HG03558 (cell line): ENCODE measurements at regions not wholly inside any gene's neighbourhood (a gene's known extent, or its start where the extent isn't known, plus 50 kb on each side); places are given as distances from the start of the nearest gene placed in this dataset.

Source experiments
- ATAC-seq: cut with Tn5 transposase; IDR thresholded peaks from one replicate; pipeline ENCODE4 v1.9.1; 2021; ENCODE audit warnings: moderate number of reproducible peaks; ENCODE audit not compliant: unreplicated experiment; ENCODE audit errors: extremely low read depth

DNA sequence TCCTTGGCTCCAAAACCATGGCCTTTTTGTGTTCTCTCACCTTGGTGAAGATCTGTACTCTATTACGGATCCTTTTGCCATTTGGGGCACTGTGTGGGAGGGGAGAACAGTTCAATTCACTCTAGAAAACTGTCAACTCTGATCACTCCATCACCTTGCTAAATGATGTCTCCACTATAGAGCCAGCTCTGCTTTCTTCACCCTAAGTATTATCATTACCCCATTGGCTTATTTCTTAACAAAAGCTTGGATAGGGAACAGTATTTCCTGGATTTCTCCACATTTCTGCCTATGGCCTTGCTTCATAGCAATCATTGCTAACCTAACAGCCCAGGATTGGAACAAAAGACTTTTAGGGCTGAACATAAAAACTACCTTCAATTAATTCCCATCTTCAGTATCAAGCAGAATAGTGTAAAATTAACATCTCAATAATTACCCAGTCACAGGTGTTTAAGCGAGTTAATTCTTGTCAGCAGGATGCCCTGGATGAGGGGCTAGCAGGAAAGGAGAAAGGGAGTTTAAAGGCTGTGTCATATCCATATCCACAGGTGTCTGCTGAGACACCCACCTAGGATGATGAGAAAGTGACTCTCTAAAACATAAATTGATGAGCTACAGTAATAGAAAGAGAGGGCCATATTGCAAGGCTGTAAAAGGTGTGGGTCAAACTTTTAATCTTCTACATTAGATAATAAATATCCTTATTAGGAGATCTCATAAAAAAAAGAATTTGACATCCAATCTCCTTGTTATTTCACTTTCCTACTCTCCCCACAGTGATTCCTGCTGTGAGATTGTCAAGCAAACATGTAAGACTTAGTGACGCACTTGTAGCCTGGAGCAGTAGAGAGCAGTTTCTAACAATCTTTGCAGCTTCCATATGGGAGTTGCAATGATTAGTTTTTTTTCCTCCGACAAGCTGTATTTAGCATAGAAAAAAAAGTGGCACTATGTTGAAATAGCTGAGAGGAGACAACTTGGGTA lies 589.5 kb upstream of the NXPH2 start:
- ATAC-seq = no peak

DNA sequence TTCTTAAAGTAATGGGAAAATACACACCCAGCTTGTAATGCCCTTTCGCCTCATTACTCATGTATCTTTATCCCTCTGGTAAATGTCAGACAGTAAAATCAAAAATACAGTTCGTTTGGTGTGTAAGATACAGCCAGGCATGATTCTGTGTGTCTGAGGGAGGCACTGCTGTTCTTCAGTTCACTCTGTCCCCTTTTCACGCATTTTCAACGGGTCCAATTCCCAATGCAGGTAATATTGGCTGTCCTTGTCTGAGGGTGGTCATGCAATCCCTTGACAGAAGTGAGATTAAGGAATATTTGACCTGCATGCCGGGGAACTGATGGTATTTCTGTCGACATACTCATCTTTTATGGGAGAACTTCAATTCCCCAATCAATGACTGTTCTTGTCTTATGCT lies 587.2 kb upstream of the NXPH2 start:
- no peak for ATAC-seq

DNA sequence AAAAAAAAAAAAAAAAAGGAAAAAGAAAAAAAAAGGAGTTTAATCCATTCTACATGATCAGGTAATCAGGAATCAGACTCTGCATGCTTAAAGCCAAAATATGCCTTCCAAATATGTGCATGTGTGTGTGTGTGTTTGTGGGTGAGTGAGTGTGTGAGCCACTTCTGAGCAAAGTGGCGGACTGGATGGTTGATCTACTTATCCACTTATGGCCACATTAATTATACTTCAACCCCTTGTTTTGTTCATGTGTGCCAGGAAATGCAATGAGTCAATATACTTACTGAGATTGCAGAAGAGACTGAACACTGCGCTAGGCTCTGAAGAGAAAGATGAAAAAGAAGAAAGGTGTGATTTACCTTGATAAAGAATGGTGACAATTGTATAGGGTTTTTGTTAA lies 586.5 kb upstream of the NXPH2 start:
- no peak for ATAC-seq

DNA sequence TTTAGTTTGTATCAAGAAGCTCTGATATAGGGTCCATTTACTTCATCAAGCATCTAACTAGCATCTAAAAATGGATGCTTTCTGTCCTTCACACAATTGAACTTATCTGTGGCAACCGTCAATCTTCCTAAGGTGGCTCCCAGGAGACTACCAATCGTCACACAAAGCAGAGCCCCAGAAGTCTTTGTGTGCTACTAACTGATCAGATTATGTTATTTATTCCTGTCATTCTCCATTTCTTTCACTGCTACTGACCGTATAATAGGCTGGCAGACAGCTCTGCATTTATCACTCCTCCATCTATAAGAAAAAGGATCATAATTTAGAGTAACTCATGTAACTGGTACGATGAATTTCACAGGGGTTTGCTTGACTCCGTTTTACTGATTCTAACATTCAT lies 585.0 kb upstream of the NXPH2 start:
- no peak for ATAC-seq

DNA sequence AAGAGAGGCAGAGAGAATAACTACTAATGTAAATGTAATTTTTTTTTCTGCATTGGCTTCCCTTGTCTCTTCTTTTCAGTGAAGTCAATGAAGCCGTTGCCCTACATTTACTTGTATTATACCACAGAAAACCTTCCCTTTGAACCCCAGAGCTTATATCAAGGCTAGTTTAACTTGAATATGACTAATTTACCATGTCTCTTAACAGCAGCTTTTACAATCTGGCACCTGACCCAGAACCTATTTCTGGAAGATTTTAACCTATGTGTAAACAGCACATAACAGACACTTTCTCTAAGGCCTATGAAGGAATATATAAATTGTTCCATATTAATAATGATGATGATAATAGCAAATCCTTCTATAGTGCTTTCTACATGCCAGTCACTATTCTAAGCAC lies 580.5 kb upstream of the NXPH2 start:
- no peak for ATAC-seq

DNA sequence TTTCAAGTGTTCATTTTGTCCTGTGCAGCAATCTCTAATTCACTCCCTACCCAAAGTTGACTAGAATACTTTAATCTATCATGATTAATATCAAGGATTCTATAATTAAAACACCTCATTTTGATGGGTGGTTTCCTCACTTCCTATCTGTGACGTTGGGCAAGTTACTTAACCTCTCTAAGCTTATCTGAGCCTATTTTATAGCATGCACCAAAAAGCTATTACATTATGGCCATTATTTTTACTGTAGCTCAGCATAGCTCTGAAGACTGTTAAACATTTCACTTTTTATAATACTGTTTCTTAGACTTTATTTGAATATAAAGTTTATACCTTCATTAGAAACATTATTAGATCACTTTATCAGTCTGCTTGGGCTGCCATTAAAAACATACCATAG lies 579.6 kb upstream of the NXPH2 start:
- no peak for ATAC-seq

DNA sequence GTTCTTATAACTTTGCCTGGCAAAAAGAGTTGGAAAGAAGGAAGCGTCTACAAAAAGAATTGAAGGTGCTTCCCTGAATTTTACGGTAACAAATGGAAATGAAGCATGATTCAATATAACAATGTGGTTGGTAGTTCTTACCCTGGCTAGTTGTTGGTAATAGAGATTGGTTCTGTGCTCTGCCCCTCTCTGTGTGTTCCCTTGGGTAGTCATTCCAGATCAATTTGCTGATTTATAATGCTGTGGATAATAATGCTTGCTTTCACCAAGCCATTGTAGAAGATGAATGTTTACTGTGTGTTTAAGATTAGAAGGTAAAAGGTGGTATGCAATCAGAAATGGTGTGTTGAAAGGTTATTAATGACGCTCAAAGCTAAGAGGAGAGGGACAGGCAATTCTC lies 577.8 kb upstream of the NXPH2 start:
- ATAC-seq = no peak

DNA sequence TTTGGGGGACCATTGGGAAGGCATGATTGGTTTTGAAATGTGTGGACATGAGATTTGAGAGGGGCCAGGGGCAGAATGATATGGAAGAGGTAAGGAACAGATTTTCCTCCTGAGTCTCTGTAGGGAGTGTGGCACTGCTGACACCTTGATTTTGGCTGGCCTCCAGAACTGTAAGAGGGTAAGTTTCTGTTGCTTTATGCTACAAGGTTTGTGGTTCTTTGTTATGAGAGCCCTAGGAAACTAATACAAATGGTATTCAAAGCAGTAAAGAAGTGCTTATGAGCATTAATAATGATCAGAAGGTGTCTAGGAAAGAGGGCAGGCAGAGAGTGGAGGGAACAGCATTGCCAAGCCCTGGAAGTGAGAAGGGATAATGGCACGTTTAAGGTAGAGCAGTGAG lies 574.3 kb upstream of the NXPH2 start:
- ATAC-seq = no peak

DNA sequence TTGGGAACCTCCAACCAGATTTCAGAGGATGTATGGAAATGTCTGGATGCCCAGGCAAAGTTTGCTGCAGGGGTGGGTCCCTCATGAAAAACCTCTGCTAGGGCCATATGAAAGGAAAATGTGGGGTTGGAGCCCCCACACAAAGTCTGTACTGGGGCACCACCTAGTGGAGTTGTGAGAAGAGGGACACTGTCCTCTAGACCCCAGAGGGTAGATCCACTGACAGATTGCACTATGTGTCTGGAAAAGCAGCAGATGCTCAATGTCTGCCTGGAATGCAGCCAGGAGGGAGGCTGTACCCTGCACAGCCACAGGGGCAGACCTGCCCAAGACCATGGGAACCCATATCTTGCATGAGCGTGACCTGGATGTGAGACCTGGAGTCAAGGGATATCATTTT lies 573.7 kb upstream of the NXPH2 start:
- ATAC-seq = no peak

DNA sequence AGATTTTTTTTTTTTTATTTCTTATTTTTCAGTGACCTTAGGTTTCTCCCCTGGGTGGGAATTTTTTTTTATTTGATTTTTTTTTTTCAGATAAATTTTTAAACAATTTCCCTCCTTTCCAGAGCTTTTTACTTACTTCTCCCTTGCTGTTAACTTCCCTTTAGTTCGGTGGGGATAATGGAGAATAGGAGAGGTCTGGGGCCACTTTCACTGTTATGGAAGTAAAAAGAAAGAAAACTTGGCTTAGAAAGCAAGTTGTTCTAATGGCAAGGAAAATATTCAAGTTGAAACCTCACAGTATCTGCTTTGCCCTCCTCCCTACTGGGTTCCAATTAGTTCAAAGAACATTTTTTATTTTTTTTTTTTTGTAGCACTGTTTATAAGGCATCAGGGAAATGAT lies 537.1 kb upstream of the NXPH2 start:
- ATAC-seq = no peak

DNA sequence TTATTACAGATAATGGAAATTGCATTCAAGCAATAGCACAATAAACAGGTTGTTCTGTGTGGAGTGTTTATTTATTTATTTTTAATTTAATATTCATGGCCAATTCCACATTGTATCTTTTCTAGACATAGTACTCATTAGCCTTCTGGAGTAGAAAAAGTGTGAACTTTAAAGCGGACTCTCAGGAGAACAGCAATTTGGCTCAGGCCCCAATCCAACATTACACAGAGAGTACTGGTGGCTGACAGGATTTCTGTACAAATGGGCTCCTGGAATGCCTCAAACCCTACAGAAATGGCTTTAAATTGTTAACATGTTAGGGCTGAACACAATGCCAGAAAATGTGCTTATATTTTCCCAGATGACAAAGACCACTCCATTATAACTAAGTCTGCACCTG lies 533.9 kb upstream of the NXPH2 start:
- no peak for ATAC-seq

DNA sequence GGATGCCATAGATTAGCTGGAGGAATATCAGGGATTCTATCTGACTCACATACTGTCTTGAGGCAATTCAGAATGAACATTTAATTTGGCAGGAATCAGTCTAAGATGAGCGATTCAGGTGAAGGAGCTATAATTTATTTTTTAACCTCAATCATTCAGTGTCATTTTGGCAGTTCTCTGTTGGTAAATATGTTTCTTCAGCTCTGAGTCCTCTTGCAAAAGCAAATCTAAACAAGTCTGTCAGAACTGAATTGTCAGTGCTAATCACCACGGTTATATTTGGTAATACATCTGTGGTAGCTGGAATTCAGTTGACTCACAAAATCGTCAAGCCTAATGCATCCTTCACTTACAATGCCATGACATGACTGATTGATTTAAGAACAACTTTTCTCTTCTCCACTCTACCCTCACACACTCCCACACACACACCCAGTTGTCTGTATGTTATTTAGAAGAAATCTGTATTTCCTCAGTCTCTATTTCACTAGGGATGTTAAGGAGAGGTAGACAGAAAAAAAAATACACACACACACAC lies 516.6 kb upstream of the NXPH2 start:
- ATAC-seq = no peak

DNA sequence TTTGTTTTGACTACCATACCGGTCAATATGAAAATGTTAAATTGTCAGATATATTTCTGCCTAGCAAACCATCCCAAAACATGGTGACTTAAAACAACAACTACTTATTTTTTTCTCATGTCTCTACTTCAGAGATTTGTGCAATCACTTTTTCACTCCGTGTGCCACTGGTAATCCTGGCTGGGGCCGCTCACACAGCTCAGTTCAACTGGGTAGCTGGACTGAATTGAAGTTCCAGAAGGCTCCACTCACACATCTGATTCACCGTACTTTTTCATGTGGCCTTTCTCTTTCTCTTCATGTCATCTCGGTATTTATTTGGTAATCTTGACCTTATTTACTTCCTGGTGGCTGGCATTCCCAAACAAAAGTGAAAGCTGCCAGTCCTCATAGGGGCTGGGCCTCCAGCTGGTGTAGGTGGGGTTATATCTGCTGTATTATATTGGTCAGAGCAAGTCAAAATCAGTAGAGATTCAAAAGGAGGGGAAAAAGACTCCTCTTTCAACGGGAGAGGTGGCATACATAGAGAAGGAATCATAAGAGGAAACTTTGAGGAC lies 513.9 kb upstream of the NXPH2 start:
- no peak for ATAC-seq

DNA sequence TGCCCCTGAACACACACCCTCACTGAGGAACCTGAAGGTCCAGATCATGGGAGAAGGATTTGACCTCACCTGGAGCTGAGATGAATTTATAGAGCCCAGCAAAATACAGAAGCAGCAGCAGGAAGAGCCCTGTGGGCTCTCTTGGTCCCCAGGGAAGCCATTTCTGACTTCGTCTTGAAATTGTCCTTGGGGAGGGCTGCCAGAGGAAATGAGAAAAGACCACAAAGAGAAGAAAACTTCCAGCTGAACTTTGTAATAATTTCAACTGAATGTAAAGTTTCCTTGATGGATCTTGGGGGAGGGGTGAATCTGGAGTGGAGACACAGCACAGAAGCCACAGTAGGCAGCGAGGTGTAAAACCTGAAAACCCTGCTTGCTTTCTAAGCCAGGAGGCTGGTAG lies 500.9 kb upstream of the NXPH2 start:
- no peak for ATAC-seq

DNA sequence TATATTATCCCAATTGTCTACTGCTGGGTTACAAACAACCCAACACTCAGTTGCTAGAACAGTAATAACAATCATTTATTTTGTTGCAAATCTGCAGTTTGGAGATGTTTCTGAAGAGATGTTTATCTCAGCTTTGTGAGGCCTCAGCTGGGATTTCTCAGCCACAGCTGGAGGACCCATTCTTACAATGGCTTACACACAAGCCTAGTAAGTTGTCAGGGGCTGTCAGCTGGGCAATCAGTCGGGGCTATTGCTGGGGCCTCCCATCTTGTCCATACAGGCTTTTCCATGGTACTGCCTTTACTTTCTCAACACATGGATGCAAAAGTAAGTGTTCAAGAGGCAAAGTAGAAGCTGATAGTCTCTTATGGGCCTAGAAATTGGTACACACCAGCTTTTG lies 491.7 kb upstream of the NXPH2 start:
- no peak for ATAC-seq

DNA sequence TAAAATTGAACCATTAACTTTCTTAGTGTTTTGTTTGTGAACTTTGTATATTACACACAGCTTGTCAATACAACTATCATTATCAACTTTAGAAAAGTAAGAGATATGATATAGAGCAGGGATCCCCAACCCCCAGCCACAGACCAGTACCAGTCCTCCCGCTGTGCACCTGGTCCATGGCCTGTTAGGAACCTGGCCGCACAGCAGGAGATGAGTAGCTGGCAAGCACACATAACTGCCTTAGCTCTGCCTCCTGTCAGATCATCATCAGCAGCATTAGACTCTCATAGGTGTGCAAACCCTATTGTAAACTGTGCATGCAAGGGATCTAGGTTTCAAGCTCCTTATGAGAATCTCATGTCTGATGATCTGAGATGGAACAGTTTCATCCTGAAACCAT lies 491.0 kb upstream of the NXPH2 start:
- ATAC-seq = no peak

DNA sequence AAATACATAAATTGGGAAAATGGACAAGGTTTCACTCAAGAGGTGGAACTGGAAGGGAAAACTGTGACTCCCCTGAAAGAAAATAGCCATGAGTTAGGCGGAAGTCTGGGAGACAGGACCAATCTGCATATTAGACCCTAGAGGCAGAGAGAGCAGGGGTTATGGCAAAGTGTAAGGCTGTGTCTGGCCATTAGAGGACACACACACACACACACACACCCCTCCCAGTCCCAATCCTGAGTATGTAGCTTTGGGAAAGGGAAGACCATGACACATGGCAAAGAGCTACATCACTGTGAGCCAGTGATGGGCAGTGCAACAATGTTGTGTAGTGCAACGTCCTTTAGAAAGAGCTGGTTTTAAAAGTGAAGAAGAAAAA lies 479.9 kb upstream of the NXPH2 start:
- no peak for ATAC-seq

DNA sequence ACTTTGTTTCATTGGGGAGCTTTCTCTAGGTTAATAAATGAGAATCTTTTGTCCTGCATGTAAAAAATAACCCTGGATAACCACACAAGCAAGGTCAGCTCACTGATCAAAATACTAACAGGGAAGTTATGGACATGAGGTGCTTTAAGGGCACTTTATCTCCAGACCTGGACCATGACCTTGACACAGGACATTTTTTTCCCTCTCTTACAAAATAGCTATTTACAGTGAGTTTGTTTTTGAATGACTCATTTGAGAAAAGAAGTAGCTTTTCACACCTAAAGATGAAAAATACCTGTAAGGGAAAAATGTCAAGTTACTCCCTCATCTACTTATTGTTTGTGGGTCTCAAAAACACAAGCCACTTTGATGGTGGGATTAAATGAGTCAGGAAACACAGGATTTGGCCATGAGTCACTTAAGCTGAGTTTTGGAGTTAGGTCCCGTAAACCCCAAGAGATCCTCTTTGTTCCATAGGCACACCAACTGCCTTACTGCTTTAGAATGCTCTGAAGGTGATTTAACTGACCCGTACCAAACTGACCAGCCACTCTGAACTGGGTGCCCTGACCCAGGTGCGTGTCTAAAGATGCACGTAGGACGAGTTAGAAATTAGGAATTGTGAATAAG lies 479.3 kb upstream of the NXPH2 start:
- no peak for ATAC-seq

DNA sequence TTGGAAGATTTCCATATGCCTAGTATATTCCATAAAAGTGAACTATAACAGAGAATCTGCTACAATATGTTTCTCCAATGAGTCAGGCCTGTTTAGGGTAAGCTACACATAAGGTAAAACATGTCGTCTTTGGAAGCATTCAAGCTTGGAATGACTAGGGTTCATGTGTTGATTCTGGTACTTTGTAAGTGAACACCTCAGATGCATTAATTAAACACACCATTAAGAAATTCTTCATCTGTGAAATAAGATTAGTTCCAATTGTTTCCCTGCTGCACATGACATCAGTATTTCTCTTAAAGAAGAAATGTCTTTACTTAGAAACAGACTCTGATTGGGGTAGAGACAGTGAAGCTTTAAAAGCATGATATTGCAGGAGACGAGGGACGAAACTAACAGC lies 461.1 kb upstream of the NXPH2 start:
- ATAC-seq = no peak

DNA sequence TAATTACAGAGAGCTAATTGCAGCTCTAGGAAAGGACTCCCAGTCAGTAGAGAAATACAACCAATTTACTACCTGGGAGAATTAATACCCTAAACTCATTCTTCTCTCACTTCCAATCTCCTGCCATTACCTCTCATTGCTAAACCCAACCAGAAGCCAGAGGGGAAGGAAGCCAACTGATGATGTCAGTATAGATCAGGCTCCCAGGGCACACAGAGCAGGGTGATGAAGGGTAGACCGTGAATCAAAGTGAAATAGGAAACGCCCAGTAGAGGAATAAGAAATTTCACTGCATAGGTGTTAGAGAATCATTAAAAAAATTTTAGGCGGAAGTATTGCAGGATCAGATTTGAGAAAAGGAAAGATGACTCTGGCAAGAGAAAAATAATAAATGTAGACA lies 456.8 kb upstream of the NXPH2 start:
- no peak for ATAC-seq

DNA sequence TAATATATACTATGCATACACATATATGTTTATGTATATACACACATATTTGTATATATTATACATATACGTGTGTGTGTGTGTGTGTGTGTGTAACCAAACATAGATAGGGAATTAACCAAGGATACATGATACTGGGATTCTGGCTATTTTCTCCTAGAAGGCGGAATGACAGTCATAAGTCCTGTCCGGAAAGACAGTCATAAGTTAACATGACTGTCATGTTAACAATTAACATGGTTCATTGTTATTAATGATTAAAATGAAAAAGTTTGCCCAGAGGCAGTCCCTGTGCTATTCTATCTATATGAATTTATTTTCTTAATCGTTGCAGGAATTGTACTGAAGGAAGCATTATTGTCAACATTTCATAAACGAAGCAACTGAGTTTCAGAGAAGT lies 450.7 kb upstream of the NXPH2 start:
- ATAC-seq = no peak
